HEK293 (cell line): ENCODE measurements at regions not wholly inside any gene's neighbourhood (a gene's known extent, or its start where the extent isn't known, plus 50 kb on each side); places are given as distances from the start of the nearest gene placed in this dataset.

Experiments used
- REST ChIP-seq: fragments of 450-650 bp; formaldehyde crosslinking; IDR thresholded peaks from 2 replicates; pipeline ENCODE4 v1.5.1; 2016; ENCODE audit warnings: missing biosample characterization, missing genetic modification characterization
- ZBTB48 ChIP-seq: fragments of 450-650 bp; formaldehyde crosslinking; IDR thresholded peaks from 2 replicates; pipeline ENCODE4 v1.5.1; 2016; ENCODE audit warnings: missing biosample characterization, missing genetic modification characterization
- ZSCAN30 ChIP-seq: fragments of 450-650 bp; IDR thresholded peaks from 2 replicates; pipeline ENCODE4 v1.5.1; 2018; ENCODE audit warnings: missing biosample characterization, mild to moderate bottlenecking, missing genetic modification characterization, moderate library complexity
- TF ChIP-seq, protein P1 (sequence below): fragments of 450-650 bp; formaldehyde crosslinking; IDR thresholded peaks from 2 replicates; pipeline ENCODE4 v1.5.1; 2016; ENCODE audit warnings: missing biosample characterization, missing genetic modification characterization
- TF ChIP-seq, protein P2 (sequence below): fragments of 450-650 bp; formaldehyde crosslinking; optimal IDR thresholded peaks from 2 replicates; pipeline ENCODE3; 2016; ENCODE audit warnings: missing biosample characterization, mild to moderate bottlenecking, missing genetic modification characterization

- TF ChIP-seq REST (tag by site-specific recombination) (no peak), ZBTB48 (tag by site-specific recombination) (no peak), ZSCAN30 (tag by site-specific recombination) (no peak)
- TF ChIP-seq, protein P1, sequence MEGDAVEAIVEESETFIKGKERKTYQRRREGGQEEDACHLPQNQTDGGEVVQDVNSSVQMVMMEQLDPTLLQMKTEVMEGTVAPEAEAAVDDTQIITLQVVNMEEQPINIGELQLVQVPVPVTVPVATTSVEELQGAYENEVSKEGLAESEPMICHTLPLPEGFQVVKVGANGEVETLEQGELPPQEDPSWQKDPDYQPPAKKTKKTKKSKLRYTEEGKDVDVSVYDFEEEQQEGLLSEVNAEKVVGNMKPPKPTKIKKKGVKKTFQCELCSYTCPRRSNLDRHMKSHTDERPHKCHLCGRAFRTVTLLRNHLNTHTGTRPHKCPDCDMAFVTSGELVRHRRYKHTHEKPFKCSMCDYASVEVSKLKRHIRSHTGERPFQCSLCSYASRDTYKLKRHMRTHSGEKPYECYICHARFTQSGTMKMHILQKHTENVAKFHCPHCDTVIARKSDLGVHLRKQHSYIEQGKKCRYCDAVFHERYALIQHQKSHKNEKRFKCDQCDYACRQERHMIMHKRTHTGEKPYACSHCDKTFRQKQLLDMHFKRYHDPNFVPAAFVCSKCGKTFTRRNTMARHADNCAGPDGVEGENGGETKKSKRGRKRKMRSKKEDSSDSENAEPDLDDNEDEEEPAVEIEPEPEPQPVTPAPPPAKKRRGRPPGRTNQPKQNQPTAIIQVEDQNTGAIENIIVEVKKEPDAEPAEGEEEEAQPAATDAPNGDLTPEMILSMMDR (tag by site-specific recombination): no peak
- TF ChIP-seq, protein P2, sequence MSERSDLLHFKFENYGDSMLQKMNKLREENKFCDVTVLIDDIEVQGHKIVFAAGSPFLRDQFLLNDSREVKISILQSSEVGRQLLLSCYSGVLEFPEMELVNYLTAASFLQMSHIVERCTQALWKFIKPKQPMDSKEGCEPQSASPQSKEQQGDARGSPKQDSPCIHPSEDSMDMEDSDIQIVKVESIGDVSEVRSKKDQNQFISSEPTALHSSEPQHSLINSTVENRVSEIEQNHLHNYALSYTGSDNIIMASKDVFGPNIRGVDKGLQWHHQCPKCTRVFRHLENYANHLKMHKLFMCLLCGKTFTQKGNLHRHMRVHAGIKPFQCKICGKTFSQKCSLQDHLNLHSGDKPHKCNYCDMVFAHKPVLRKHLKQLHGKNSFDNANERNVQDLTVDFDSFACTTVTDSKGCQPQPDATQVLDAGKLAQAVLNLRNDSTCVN (tag by site-specific recombination): no peak
Observed at GRCh38 chr5:15206133-15206532, 293.8 kb upstream of the FBXL7 start.
